HG03354 (cell line): ENCODE measurements at regions not wholly inside any gene's neighbourhood (a gene's known extent, or its start where the extent isn't known, plus 50 kb on each side); places are given as distances from the start of the nearest gene placed in this dataset.

Experiments
- ATAC-seq: cut with Tn5 transposase; IDR thresholded peaks from one replicate; pipeline ENCODE4 v1.9.1; 2021; ENCODE audit warnings: mild to moderate bottlenecking; ENCODE audit not compliant: unreplicated experiment, poor library complexity, severe bottlenecking

- ATAC-seq = no peak
These were observed 229.7 kb upstream of the ZNF32 start for GRCh38 chr10:43878386-43878785.

- ATAC-seq = no peak
These were observed 228.3 kb upstream of the ZNF32 start for GRCh38 chr10:43876976-43877375.

- no peak for ATAC-seq
These were observed 226.3 kb upstream of the ZNF32 start for GRCh38 chr10:43874984-43875383.

GRCh38 chr10:43873717-43874116 is 225.0 kb upstream of the ZNF32 start:
- no peak for ATAC-seq

- no peak for ATAC-seq
These were observed 224.0 kb upstream of the ZNF32 start for GRCh38 chr10:43872644-43873043.

- ATAC-seq = no peak
These were observed 222.9 kb upstream of the ZNF32 start for GRCh38 chr10:43871545-43871944.

GRCh38 chr10:43870968-43871439 is 222.3 kb upstream of the ZNF32 start:
- ATAC-seq = no peak

GRCh38 chr10:43869669-43870322 is 221.1 kb upstream of the ZNF32 start:
- ATAC-seq = no peak

GRCh38 chr10:43868952-43869351 is 220.3 kb upstream of the ZNF32 start:
- ATAC-seq = no peak

- ATAC-seq = no peak
These were observed 219.2 kb upstream of the ZNF32 start for GRCh38 chr10:43867667-43868565.

GRCh38 chr10:43867113-43867512 is 218.4 kb upstream of the ZNF32 start:
- no peak for ATAC-seq

- ATAC-seq = no peak
These were observed 218.0 kb upstream of the ZNF32 start for GRCh38 chr10:43866712-43867111.

GRCh38 chr10:43865265-43866135 is 216.8 kb upstream of the ZNF32 start:
- ATAC-seq = no peak

GRCh38 chr10:43864656-43865055 is 216.0 kb upstream of the ZNF32 start:
- no peak for ATAC-seq

GRCh38 chr10:43863859-43864591 is 215.3 kb upstream of the ZNF32 start:
- no peak for ATAC-seq

GRCh38 chr10:43863270-43863669 is 214.6 kb upstream of the ZNF32 start:
- ATAC-seq = no peak

- no peak for ATAC-seq
These were observed 214.1 kb upstream of the ZNF32 start for GRCh38 chr10:43862756-43863155.

- no peak for ATAC-seq
These were observed 213.5 kb upstream of the ZNF32 start for GRCh38 chr10:43861966-43862751.
